HS-27A (cell line): ENCODE measurements at regions not wholly inside any gene's neighbourhood (a gene's known extent, or its start where the extent isn't known, plus 50 kb on each side); places are given as distances from the start of the nearest gene placed in this dataset.
A peak's percentile ranks its signal among the peaks of the same experiment; 100 is the strongest.

Experiments used
- DNase-seq: peaks from one replicate; pipeline ENCODE4 v3.0.0-alpha.2; 2012; ENCODE audit warnings: low read depth, missing footprints

- no peak for DNase-seq
Measured at GRCh38 chr22:49640366-49641095, 187.1 kb downstream of the BRD1 start.

- no peak for DNase-seq
Measured at GRCh38 chr22:49639956-49640355, 187.7 kb downstream of the BRD1 start.

- DNase-seq = peak; percentile 1
Measured at GRCh38 chr22:49638788-49639187, 188.9 kb downstream of the BRD1 start.

- DNase-seq = no peak
Measured at GRCh38 chr22:49638001-49638400, 189.7 kb downstream of the BRD1 start.

- DNase-seq = no peak
Measured at GRCh38 chr22:49637255-49637760, 190.4 kb downstream of the BRD1 start.

GRCh38 chr22:49636649-49637048, 191.0 kb downstream of the BRD1 start:
- DNase-seq = no peak

GRCh38 chr22:49636214-49636613, 191.5 kb downstream of the BRD1 start:
- no peak for DNase-seq

GRCh38 chr22:49634006-49634772, 193.5 kb downstream of the BRD1 start:
- DNase-seq = no peak

GRCh38 chr22:49633010-49633324, 194.7 kb downstream of the BRD1 start:
- no peak for DNase-seq

- no peak for DNase-seq
Measured at GRCh38 chr22:49632199-49633009, 195.3 kb downstream of the BRD1 start.

GRCh38 chr22:49630448-49630946, 197.2 kb downstream of the BRD1 start:
- DNase-seq = no peak

- no peak for DNase-seq
Measured at GRCh38 chr22:49629586-49630447, 197.9 kb downstream of the BRD1 start.

GRCh38 chr22:49629261-49629570, 198.5 kb downstream of the BRD1 start:
- no peak for DNase-seq

GRCh38 chr22:49628391-49629260, 199.0 kb downstream of the BRD1 start:
- no peak for DNase-seq

GRCh38 chr22:49627217-49628181, 200.2 kb downstream of the BRD1 start:
- no peak for DNase-seq

- no peak for DNase-seq
Measured at GRCh38 chr22:49626361-49627216, 201.1 kb downstream of the BRD1 start.

GRCh38 chr22:49624421-49625177, 203.1 kb downstream of the BRD1 start:
- DNase-seq = no peak

- DNase-seq = no peak
Measured at GRCh38 chr22:49623715-49624114, 204.0 kb downstream of the BRD1 start.
